ENCODE measurements at regions not wholly inside any gene's neighbourhood (a gene's known extent, or its start where the extent isn't known, plus 50 kb on each side); places are given as distances from the start of the nearest gene placed in this dataset.

DNA sequence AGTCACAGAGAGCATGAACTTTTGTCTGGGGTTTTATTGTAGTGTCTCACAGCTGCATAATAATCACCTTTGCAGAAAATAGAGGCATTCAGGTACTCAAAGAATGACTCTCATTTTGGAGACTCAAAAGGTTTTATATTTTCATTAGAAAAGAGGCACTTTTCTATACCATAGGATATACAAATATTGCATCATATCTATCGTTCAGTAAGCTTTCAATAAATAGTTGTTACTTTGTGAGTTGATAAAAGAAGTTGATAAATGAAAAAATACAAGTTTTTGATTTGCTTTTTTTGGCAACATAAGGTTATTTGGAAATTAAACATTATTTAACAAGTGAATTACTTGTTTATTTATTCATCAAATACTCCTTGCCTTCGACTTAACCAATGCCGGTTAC, 279.9 kb downstream of the ARL4A start:
- DNase-seq (no peak), FAIRE-seq (no peak)

GRCh38 chr7:12968836-12969422, 281.5 kb downstream of the ARL4A start:
- H3K9me3 ChIP-seq (ENCODE audit: control insufficient read depth in 2 of 3, insufficient read depth in 1 of 3, low read length in 3 of 3) = no peaks in the 10 kb centered on the region
- H3K9ac ChIP-seq (ENCODE audit: low read length in 3 of 3) = no peak overlapping the region
- H3K4me3 ChIP-seq (ENCODE audit: low read length in 3 of 3) = no peak overlapping the region
- FAIRE-seq (no peak), DNase-seq (no peak)
- H3K27me3 ChIP-seq (ENCODE audit: control insufficient read depth, insufficient read depth, low read length) = no peaks in the 10 kb centered on the region
- intact Hi-C loops (cut with DNase I) = no loop called here
- no peak for TF ChIP-seq CTCF (IDR thresholded peaks at IDR 0.05; ENCODE audit: borderline replicate concordance, extremely low read depth, insufficient read depth)
- H3K4me1 ChIP-seq (ENCODE audit: control insufficient read depth in 2 of 3, insufficient read depth in 2 of 3, low read depth in 1 of 3, low read length in 3 of 3) = no peaks in the 10 kb centered on the region
- no peak overlapping the region for H3K27ac ChIP-seq (ENCODE audit: low read depth in 2 of 2, low read length in 2 of 2)
- no peaks in the 10 kb centered on the region for H3K36me3 ChIP-seq (ENCODE audit: control insufficient read depth in 2 of 3, insufficient read depth in 3 of 3, low read length in 3 of 3)

More for the DNA sequence above, 279.9 kb downstream of the ARL4A start:
- Histone ChIP-seq H3K4me3 (ENCODE audit: low read length in 3 of 3) (no peak overlapping the region), H3K27ac (ENCODE audit: low read depth in 2 of 2, low read length in 2 of 2) (no peak overlapping the region), H3K4me1 (ENCODE audit: control insufficient read depth in 2 of 3, insufficient read depth in 2 of 3, low read depth in 1 of 3, low read length in 3 of 3) (no peaks in the 10 kb centered on the region), H3K27me3 (ENCODE audit: control insufficient read depth, insufficient read depth, low read length) (no peaks in the 10 kb centered on the region), H3K9ac (ENCODE audit: low read length in 3 of 3) (no peak overlapping the region), H3K36me3 (ENCODE audit: control insufficient read depth in 2 of 3, insufficient read depth in 3 of 3, low read length in 3 of 3) (no peaks in the 10 kb centered on the region), H3K9me3 (ENCODE audit: control insufficient read depth in 2 of 3, insufficient read depth in 1 of 3, low read length in 3 of 3) (no peaks in the 10 kb centered on the region)
- intact Hi-C loops (cut with DNase I) = no loop called here
- TF ChIP-seq CTCF (IDR thresholded peaks at IDR 0.05; ENCODE audit: borderline replicate concordance, extremely low read depth, insufficient read depth) = no peak

GRCh38 chr7:12970626-12971025, 283.2 kb downstream of the ARL4A start:
- intact Hi-C loops (cut with DNase I) = no loop called here
- H3K4me3 ChIP-seq (ENCODE audit: low read length in 3 of 3) = no peak overlapping the region
- H3K4me1 ChIP-seq (ENCODE audit: control insufficient read depth in 2 of 3, insufficient read depth in 2 of 3, low read depth in 1 of 3, low read length in 3 of 3) = no peaks in the 10 kb centered on the region
- no peaks in the 10 kb centered on the region for H3K9me3 ChIP-seq (ENCODE audit: control insufficient read depth in 2 of 3, insufficient read depth in 1 of 3, low read length in 3 of 3)
- no peak overlapping the region for H3K9ac ChIP-seq (ENCODE audit: low read length in 3 of 3)
- no peak for TF ChIP-seq CTCF (IDR thresholded peaks at IDR 0.05; ENCODE audit: borderline replicate concordance, extremely low read depth, insufficient read depth)
- no peak for FAIRE-seq
- no peak for DNase-seq
- no peak overlapping the region for H3K27ac ChIP-seq (ENCODE audit: low read depth in 2 of 2, low read length in 2 of 2)
- no peaks in the 10 kb centered on the region for H3K27me3 ChIP-seq (ENCODE audit: control insufficient read depth, insufficient read depth, low read length)
- H3K36me3 ChIP-seq (ENCODE audit: control insufficient read depth in 2 of 3, insufficient read depth in 3 of 3, low read length in 3 of 3) = no peaks in the 10 kb centered on the region
